ENCODE measurements at regions not wholly inside any gene's neighbourhood (a gene's known extent, or its start where the extent isn't known, plus 50 kb on each side); places are given as distances from the start of the nearest gene placed in this dataset.
"Not testable (repeated sequence)": the region's sequence is repeated elsewhere in the genome, so short reads cannot be mapped to it uniquely, and the experiment has no call there.

DNA sequence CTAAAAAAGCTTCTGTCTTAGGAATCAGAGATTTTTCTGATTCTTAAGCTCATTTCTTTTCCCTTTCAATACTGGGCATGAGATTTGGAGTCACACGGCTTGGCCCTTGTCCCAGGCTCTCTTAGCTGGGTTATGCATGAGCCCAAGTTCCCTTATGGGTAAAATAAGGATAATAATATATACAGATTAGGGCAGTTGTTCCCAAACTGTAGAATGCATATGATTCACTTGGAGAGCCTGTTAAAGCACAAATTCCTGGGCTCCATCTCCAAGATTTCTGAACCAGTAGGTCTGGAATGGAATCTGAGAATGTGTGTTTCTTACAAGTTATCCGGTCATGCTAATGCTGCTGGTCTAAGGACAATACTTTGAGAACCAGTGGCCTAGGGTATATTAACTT, 154.0 kb downstream of the REEP3 start:
- no peak for DNase-seq

- no peak for DNase-seq
Observed at GRCh38 chr10:63677001-63677400, 155.8 kb downstream of the REEP3 start.

DNA sequence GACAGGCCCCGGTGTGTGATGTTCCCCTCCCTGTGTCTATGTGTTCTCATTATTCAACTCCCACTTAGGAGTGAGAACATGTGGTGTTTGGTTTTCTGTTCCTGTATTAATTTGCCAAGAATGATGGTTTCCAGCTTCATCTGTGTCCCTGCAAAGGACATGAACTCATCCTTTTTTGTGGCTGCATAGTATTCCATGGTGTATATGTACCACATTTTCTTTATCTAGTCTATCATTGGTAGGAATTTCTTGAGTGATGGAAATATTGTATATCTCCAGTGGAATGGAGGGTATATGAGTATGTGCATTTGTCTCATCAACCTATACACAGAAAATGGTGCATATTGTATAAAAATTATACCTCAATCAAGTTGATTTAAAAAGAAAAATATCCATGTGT, 159.3 kb downstream of the REEP3 start:
- DNase-seq, result not testable (repeated sequence)

DNA sequence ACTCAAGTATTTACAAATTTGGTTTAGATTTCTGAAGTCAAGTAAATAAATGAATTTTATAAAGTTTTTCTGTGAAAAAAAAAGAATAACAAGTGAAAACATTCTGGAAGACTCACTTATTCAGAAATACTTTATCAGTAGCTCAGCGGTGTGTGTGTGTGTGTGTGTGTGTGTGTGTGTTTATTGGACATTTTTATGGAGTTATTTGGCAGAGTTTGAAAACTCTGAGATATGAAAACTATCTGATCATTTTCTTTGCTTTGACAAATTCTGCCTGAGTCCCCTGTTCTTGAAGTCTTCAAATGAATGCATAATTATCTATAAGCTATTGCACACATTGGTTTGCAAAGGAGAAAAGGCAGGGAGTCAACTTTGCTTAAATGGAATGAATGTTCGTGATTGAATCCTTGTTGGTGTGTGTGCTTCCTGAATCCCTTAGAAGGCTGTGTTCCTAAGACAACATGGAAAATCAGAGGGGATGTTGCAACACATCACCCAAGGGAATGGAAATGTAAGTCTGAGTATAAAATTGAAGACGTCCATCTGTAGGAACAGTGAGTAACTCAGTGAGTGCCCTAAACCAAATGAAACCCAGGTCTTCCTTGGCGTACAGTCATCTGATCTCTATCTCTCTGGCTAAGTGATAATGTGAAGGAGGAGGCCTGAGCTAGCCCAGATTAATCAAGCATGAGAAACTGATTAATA, 160.9 kb downstream of the REEP3 start:
- DNase-seq, result peak; percentile 27

DNA sequence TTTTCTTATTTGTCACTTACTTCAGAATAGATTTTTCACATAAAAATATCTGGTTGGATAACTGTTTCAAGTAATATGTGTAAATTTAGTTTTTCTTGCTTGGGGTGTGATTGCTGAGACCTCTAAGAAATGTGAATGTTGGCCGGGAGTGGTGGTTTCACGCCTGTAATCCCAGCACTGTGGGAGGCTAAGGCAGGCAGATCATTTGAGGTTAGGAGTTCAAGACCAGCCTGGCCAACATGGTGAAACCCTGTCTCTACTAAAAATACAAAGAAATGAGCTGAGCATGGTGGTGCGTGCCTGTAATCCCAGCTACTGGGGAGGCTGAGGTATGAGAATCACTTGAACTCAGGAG, 161.5 kb downstream of the REEP3 start:
- not testable (repeated sequence) for DNase-seq

- DNase-seq, result no peak
Observed at GRCh38 chr10:63683223-63683622, 162.0 kb downstream of the REEP3 start.

GRCh38 chr10:63683686-63684085, 162.5 kb downstream of the REEP3 start:
- DNase-seq, result no peak

- DNase-seq, result no peak
Observed at GRCh38 chr10:63684257-63684936, 163.2 kb downstream of the REEP3 start.

- no peak for DNase-seq
Observed at GRCh38 chr10:63689768-63690167, 168.6 kb downstream of the REEP3 start.

DNA sequence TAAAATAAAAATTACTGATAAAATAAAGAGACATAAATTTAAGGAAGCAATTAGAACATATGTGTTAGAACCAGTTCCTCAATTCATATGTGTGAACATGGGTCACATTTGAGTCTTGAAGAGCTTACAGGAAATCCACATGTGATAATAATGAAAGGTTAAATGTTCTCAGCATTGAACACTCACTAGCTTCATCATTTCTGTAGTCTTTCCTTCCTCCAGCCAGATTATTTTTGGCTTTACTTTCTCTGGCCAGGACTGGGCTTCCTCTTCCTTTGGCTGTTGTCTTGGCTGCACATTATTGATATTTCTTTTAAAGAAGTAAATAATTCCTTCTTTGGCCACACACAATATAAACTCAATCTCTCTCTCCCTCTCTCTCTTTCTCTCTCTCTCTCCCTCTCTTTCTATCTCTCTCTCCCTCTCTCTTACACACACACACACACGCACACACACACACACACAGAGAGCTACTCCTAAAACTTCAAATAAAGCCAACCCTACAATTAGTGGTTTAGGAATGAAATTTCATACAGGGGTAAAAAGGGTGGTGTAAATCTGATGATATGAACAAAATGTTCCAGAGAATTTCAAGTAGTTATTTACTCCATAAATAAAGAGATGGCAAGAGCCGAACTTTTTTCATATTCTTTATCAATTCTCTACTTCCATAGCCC, 171.2 kb downstream of the REEP3 start:
- no peak for DNase-seq

GRCh38 chr10:63693021-63693420, 171.8 kb downstream of the REEP3 start:
- not testable (repeated sequence) for DNase-seq

DNA sequence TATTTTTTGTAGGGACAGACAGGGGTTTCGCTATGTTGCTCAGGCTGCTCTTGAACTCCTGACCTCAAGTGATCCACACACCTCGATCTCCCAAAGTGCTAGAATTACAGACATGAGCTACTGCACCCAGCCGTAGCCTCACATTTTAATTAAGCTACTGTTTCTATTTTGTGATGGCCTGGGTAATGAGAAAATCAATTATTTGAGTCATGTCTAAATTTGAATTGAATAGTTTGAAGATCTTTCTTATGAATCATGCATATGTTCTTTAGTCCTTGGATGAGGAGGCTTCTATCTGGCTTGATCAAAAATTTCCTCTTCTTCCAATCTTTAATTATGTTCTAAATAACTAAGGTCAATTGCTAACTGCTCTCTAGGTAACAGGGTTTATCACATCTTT, 175.0 kb downstream of the REEP3 start:
- DNase-seq, result no peak

DNA sequence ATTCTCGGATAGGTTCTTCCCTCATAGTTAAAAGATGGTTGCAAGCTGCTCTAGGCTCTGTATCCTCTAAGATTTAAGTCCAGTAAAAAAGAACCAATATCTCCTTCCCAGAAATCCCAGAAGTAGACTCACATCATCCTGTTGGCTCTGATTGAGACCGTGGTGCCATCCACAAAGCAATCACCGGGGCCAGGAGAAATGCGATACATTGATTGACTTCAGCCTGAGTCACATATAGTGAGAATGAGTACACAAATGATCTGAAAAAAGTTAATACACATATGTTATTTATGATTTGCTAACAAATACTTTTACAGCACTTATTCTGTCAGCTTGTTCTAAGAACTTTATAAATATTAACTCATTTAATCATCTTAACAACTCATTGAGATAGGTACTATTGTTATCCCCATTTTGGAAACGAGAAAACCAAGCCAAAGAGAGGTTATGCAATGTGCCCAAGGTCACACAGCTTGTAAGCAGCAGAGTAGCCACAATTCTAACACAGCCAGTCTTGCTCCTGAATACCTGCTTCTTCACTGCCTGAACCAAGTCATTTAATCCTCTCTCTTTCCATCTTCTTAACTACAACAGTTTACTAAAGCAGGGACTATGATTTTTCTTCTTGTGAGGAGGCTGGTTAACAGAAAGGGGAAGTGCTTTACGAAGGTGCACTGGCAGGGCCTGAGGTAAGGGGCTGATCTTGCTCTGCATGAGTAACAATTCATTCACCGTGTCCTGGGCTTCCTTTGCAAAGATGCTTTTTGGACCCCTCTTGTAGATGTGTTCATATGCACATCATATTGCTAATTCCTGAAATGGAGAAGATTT, 177.0 kb downstream of the REEP3 start:
- DNase-seq, result no peak

DNA sequence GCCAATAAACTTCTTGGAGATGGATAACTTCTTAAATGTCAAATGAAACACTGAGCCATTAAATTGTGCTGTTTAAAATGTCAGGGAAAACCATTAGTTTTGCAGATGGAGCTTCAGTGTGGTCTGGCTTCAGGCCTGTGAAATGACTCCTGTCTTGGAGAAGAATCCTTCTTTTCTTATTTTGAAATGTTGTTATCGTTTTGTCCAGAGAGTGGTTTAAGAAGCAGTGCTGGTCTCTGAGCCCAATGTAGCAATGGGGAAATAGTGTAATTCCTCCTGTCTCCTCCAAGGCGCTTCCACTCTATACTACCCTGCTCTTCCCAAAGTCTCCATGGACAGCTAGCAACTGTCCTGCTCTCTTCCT, 177.6 kb downstream of the REEP3 start:
- DNase-seq, result no peak

DNA sequence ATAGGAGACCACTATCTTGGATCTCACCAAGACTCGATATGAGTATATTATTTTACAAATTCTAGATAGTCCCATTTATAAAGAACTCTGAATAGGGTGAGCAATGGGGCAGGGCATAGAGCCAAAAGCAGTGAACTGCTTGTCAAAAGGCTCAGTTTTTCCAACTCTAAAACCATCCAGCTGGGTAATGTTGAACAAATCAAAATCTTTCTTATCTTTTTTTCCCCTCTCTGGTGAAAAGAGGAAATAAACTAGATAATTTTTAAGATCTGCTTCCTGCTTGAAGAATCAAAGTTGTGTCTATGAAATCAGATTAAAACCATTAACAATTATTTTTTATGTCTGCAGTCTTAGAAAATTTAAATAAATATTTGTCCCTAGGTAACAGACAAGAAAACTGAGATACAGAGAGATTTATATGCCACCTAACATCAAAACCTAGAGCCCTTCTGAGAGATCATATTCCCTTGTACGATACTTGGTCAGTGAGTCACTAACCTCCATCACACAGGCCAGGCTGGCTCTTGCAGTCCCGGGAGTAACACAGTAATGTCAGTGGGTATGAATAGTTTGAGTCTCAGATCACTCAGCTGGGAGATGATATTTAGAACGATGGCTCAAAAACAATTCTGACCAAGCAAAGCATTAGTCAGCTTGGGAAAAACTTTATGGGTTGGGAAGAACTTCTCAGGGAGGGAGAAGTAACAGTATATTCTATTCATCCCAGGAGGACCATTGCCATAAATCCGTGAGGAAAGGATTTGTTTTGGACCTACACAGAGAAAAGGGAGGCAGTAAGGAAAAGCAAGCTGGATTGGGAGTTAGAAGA, 178.8 kb downstream of the REEP3 start:
- DNase-seq, result no peak

GRCh38 chr10:63700631-63701156, 179.5 kb downstream of the REEP3 start:
- no peak for DNase-seq

DNA sequence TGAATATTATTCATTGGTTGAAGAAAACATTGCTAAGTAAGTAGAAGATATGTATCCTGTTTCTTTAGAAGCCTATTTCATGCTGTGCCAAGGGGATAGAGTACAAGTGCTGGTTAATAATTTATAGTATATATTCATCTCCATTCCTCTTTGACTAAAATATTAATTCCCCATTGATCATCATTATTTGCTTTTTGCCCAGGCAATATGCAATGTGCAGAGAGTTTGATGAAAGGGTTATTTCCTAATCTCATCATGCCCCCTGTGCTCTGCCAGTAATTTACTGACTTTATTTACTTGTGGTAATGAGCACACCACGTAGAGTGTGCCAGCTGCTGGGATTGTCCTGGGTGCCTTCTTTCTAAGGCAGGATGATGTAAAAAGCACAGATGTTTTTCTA, 180.9 kb downstream of the REEP3 start:
- no peak for DNase-seq

GRCh38 chr10:63703113-63703670, 182.0 kb downstream of the REEP3 start:
- DNase-seq, result no peak

- DNase-seq, result no peak
Observed at GRCh38 chr10:63703740-63704345, 182.6 kb downstream of the REEP3 start.

GRCh38 chr10:63707254-63707910, 186.2 kb downstream of the REEP3 start:
- no peak for DNase-seq

Measured in right kidney (tissue), 1 donor.